Smooth muscle cell of the brain vasculature (primary cell): ENCODE measurements at regions not wholly inside any gene's neighbourhood (a gene's known extent, or its start where the extent isn't known, plus 50 kb on each side); places are given as distances from the start of the nearest gene placed in this dataset.
A peak's percentile ranks its signal among the peaks of the same experiment; 100 is the strongest.

Experiments used
- DNase-seq: peaks from one replicate; pipeline ENCODE4 v3.0.0-alpha.2; 2012; ENCODE audit warnings: low read depth, low spot score

DNA sequence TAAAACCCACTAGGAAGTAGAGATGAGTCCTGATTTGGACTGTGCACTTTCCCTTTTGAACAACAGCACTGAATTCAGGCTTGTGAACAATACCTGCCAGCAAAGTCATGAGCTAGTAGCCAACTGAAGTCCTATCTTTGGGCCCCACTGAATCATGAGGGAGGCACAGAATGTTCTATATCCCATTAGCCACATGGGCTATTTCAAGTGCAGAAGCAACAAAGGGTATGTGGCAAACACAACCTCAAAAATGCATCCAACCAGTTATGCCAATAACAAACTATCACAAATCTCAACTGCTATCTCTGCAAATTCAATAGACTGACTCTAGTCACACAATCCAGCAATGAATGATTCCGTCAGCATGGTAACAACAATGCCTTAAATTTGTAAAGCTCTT is 276.0 kb downstream of the MRPL39 start:
- no peak for DNase-seq

DNA sequence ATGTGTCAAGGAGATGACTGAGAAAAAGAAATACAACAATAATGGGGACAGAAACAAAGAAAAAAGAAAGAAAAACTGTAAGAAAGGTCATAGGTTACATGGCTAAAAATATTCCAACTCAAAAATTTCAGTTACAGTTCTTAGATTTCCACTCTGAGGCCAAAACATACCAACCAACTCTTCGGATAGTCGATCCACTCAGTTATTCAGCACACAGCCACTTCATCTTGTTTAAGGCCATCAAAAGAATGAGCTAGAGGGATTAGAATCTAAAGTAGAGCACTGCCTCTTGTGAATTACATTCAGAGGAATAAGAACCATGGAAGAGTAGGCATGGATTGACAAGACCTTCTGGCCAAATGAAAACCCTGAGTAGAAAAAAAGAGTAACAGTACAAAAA is 277.0 kb downstream of the MRPL39 start:
- DNase-seq = no peak

DNA sequence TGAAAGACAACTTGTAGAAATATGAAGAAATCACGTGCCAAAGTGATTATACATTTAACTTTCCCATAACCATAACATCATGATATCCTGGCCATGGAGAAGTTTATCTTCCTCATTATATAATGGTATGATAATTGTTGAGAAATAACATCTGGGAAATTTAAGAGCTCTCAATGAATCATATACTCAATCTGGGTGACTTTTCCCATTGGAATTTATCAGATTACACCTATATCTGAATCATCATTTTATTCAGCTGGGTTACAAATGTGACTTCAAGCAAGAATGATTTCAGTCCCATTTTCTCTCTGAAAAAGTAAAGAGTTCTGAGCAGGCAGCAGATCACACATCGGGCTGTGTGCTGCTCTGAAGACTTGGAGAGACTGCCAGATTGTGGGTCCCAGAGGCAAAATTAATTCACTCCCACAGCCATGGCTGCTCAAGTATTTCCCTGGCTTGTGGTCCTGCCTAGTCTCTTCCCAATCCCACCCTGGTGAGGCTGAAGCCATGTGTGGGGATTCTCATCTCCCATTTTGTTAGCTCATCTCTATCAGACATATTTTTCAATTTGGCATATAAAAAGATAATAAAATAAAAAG is 278.0 kb downstream of the MRPL39 start:
- no peak for DNase-seq

DNA sequence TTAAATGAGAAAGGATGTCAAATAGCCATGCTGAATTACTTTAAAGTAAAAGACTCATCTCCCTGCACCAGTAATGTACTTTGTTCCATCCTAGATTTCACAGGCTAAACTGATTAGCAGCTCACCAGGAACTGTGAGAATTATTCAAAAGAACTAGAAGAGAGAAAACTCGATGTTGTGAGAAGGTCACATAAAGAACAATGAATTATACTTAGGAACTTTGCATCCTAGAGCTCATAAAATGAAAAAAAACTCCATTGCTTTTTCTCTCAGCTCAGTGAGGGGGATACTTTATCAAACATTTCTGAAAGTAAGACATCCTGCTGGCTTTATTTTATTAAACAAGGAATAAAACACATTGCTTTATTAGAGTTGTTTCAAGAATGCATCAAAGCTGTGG is 278.5 kb downstream of the MRPL39 start:
- no peak for DNase-seq

DNA sequence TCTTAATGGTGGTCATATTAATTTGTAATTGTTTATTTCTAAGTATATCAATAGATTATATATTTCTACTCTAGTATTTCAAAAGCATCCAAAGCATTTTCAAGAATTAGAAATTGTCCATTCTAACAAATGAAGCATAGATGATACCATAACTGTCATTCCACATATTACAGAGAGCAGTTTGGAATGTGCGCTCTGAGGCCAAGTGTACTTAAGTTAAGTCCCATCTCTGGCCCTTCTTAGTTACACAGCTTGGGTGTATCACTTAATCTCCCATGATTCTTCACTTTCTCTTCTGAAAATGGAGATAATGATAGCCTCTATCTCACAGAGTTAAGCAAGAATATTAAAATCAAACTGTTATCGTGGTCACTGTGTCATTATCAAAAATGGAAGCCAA is 281.1 kb downstream of the MRPL39 start:
- no peak for DNase-seq

DNA sequence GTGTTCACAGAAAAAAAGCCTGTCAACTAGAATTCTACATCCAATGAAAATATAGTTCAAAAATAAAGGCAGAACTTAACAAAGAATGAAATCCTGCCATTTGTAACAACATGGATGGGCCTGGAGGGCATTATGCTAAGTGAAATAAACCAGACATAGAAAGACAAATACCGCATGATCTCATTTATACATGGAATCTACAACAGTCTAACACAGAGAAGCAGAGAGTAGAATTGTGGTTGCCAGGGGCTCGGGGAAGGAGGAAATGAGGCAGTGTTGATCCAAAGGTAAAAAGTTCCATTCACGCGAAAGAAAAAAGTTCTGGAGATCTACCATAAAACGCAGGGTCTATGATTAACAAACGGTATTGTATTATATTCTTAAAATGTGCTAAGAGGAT is 282.6 kb downstream of the MRPL39 start:
- no peak for DNase-seq

DNA sequence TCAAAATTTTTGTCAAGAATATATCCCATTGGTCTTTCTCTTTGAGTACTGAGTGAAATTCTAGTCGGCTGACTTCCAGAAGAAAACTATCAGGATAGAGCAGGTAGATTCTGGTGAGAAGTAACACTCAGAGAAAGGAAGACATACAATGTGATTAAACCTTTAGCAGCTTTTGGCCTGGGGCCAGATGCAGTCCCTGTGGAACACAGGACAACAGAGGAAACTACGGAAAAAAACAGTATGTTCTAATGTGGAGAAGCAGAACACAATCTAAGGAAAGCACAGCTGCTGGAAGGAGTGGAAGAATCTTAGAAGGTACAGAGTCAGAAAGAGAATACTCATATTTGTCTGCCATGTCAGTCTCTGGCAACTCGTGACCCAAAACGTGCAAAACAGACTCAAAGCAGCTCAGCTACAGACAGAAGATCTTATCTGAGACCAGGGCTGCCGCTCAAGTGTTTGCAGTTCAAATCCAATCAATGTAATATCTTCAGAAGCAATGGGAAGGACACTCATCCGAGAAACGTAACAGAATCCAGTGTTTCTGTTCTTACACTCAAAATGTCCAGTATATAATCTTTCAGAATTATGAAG is 283.8 kb downstream of the MRPL39 start:
- no peak for DNase-seq

GRCh38 chr21:25314247-25314646 is 293.0 kb downstream of the MRPL39 start:
- no peak for DNase-seq

DNA sequence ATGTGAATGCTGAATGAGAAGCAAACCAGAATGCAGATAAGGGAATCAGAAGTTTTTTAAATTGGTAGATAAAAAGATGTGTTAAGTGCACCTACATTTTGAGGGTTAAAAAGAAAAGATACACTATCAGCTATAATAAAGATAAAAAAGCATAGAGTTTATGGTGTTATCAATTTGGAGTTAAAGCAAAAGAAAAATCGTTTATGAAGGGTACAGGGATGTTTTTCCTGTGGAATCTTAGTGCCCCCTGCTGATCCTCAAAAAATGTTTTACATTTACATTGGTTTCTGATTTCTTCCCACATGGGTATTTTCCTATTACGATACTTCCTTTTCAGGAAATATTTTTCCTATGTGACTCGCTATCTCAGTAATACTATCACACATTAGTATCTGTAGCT is 293.5 kb downstream of the MRPL39 start:
- no peak for DNase-seq

- no peak for DNase-seq
These were observed 299.8 kb downstream of the MRPL39 start for GRCh38 chr21:25307489-25307888.

- DNase-seq = no peak
These were observed 302.7 kb downstream of the MRPL39 start for GRCh38 chr21:25304611-25305010.

DNA sequence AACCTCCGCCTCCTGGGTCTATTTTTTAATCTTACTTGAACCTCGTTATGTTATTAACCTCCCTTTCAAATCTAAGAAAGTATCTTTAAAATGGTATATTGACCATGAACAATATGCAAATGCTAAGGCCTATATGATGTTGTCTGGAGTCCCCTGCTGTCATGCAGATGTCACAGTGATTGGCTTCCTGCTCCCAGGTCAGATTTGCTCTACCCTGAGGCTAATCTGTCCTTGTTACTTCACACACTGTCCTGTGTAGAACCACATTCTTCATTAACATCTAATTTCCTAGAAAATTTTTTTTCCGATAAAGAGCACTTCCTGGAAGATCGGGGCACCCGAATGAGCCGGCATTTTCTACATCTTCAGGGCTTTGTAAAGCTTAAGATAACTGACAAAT is 306.6 kb downstream of the MRPL39 start:
- no peak for DNase-seq

- no peak for DNase-seq
These were observed 308.5 kb downstream of the MRPL39 start for GRCh38 chr21:25298512-25299491.

DNA sequence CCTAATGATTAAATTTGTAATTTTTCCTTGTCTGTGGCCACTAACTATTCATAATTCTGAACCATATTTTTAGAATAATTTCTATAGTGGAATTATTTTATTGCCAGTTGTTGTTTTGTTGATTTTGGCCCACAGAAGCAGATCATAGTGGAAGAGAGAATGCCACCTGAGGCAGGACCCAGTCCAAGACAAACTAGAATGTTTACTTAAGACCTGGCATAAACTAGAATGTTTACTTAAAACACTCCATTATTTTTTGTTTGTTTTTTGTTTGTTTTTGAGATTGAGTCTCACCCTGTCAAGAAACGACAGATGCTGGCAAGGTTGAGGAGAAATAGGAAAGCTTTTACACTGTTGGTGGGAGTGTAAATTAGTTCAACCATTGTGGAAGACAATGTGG is 310.2 kb downstream of the MRPL39 start:
- no peak for DNase-seq

DNA sequence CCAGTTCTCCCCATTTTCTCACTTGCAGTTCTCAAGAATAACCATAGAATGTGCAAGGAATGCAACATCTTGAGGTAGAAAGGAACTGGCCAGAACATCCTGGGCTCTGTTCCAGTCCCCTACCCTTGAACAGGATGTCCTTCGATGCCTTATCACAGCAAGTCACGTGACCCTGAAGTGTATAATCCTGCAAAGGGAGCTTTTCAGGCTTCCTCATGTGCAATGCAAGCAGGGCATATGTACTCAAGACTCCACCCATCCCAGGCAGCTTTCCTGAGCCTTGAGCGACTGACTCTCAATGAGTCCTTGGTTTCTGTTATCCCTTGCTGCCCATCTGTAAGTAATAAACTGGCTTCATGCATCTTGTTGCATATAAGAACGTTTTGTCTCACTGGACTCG is 311.0 kb downstream of the MRPL39 start:
- no peak for DNase-seq

- DNase-seq = no peak
These were observed 314.9 kb downstream of the MRPL39 start for GRCh38 chr21:25292396-25292795.

DNA sequence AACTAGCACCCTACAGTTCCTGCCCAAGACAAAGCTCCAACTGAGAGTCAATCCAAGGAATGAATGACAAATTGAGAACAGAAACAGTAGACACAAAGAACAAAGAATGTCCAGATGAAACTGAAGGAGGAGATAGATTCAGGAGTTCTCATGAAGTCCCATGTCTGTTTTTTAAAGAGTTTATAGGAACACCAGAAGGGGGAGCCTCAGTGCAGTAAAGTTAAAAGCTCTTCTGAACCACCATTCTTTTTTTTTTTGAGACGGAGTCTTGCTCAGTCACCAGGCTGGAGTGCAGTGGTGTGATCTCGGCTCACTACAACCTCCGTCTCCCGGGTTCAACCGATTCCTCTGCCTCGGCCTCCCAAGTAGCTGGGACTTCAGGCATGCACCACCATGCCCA is 323.6 kb downstream of the MRPL39 start:
- peak; percentile 2 for DNase-seq

GRCh38 chr21:25281134-25281533 is 326.1 kb downstream of the MRPL39 start:
- no peak for DNase-seq

GRCh38 chr21:25280061-25280460 is 327.2 kb downstream of the MRPL39 start:
- DNase-seq = no peak

- no peak for DNase-seq
These were observed 333.3 kb downstream of the MRPL39 start for GRCh38 chr21:25273959-25274358.

DNA sequence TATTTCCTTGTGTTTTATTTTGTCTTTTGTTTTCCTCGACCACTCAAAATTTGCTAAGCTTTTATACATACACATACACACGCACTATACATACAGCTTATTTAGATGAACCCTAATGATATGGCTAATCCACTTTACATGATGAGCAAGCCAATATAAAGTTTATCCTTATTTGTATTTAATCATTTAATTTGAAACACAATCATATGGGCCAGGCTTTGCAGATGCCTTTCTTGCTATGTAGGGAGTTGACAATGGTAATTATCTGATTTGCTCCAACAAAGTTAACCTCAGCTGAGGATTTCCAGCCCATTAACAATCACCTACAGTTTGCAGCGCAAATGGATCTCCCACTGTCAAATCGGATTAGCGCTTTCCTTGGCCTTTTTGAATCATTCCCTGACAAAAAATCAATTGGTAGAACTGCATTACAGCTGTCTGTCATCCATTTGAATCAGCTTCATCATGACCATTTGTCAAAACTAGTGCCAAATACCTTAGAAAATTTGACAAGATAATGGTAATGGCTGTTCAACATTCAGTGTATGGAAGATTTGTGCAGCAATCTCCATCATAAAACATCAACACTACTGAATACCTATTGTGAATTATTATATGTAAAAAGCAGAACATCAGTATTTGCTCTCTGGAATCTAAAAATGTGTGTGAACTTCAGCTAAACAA is 352.6 kb downstream of the MRPL39 start:
- DNase-seq = no peak

- no peak for DNase-seq
These were observed 360.7 kb downstream of the MRPL39 start for GRCh38 chr21:25246546-25246945.
